SK-N-SH (cell line): ENCODE measurements at regions not wholly inside any gene's neighbourhood (a gene's known extent, or its start where the extent isn't known, plus 50 kb on each side); places are given as distances from the start of the nearest gene placed in this dataset.

Source experiments
- CTCF ChIA-PET: fragments of 300-600, 350-600 bp; formaldehyde crosslinking; extraction: SDS; loops from one replicate; lab custom pipeline; 2021; lab: Yijun Ruan, JAX
- POLR2A ChIA-PET: fragments of 350-600 bp; sonication (Branson Sonifier 250); formaldehyde crosslinking; extraction: SDS; loops from one replicate; lab custom pipeline; 2020; ENCODE audit warnings: antibody characterized with exemption, inconsistent platforms; lab: Yijun Ruan, JAX
- DNase-seq: peaks from one replicate; pipeline ENCODE4 v3.0.0; 2012
- H2AFZ ChIP-seq: fragments of 200-600 bp; sonication (generic); 2 replicates; pipeline ENCODE4 v1.8.1; 2016; ENCODE audit warnings: antibody characterized with exemption, mild to moderate bottlenecking, low read depth
- H3F3A ChIP-seq: fragments of 200-600 bp; sonication (generic); replicated peaks from 2 replicates; pipeline ENCODE3; 2016; ENCODE audit warnings: antibody characterized with exemption, mild to moderate bottlenecking; ENCODE audit not compliant: insufficient read depth
- H3K27ac ChIP-seq, 2 experiments: fragments of 200-500 bp in 1 of 2; fragments of 200-600 bp in 1 of 2; sonication (Bioruptor generic) in 1 of 2; sonication (generic), shearing (Covaris generic) in 1 of 2; 2 replicates each; pipeline versions ENCODE4 v1.5.1 to v1.6.1; 2014 to 2016; ENCODE audit warnings: low read depth in 2 of 2, inconsistent platforms in 1 of 2, low read length in 1 of 2, mild to moderate bottlenecking in 1 of 2, mixed read lengths in 1 of 2
- H3K27me3 ChIP-seq: fragments of 200-600 bp; sonication (generic), shearing (Covaris generic); 2 replicates; pipeline ENCODE4 v1.6.1; 2016; ENCODE audit warnings: mixed run types; ENCODE audit not compliant: insufficient read depth
- H3K36me3 ChIP-seq, 2 experiments: fragments of 200-500 bp in 1 of 2; fragments of 200-600 bp in 1 of 2; sonication (Bioruptor generic) in 1 of 2; sonication (generic) in 1 of 2; replicated peaks in 1 of 2; 2 replicates each; pipeline versions ENCODE3 to v1.5.1; 2014 to 2016; ENCODE audit warnings: low read length in 1 of 2, mild to moderate bottlenecking in 1 of 2; ENCODE audit not compliant: insufficient read depth in 2 of 2, control insufficient read depth in 1 of 2
- H3K4me1 ChIP-seq, 2 experiments: fragments of 200-500 bp in 1 of 2; fragments of 200-600 bp in 1 of 2; sonication (Bioruptor generic) in 1 of 2; sonication (generic), shearing (Covaris generic) in 1 of 2; 2 replicates each; pipeline versions ENCODE4 v1.5.1 to v1.6.1; 2014 to 2016; ENCODE audit warnings: low read depth in 1 of 2, low read length in 1 of 2, mixed run types in 1 of 2; ENCODE audit not compliant: insufficient read depth in 2 of 2, control insufficient read depth in 1 of 2
- H3K4me2 ChIP-seq: fragments of 200-600 bp; sonication (generic), shearing (Covaris generic); 2 replicates; pipeline ENCODE4 v1.6.1; 2017; ENCODE audit warnings: mixed run types
- H3K4me3 ChIP-seq, 2 experiments: fragments of 200-500 bp in 1 of 2; fragments of 200-600 bp in 1 of 2; sonication (Bioruptor generic) in 1 of 2; sonication (generic), shearing (Covaris generic) in 1 of 2; 2 replicates each; pipeline versions ENCODE4 v1.5.1 to v1.8.1; 2014 to 2016; ENCODE audit warnings: low read depth in 2 of 2, inconsistent platforms in 1 of 2, low read length in 1 of 2, mild to moderate bottlenecking in 1 of 2, mixed read lengths in 1 of 2, moderate library complexity in 1 of 2
- H3K79me2 ChIP-seq: fragments of 200-600 bp; sonication (generic); 2 replicates; pipeline ENCODE4 v1.8.1; 2017; ENCODE audit warnings: mild to moderate bottlenecking; ENCODE audit not compliant: insufficient read depth
- H3K9ac ChIP-seq: fragments of 200-600 bp; sonication (generic); 2 replicates; pipeline ENCODE4 v1.6.1; 2017; ENCODE audit warnings: mixed run types
- H3K9me2 ChIP-seq: fragments of 200-600 bp; sonication (generic); 2 replicates; pipeline ENCODE4 v1.6.1; 2017; ENCODE audit warnings: mixed run types
- H3K9me3 ChIP-seq: fragments of 200-600 bp; sonication (generic); 2 replicates; pipeline ENCODE4 v1.6.1; 2017; ENCODE audit warnings: mixed run types, mild to moderate bottlenecking, moderate library complexity
- H4K20me1 ChIP-seq: fragments of 200-600 bp; sonication (generic); 2 replicates; pipeline ENCODE4 v1.6.1; 2017; ENCODE audit warnings: mild to moderate bottlenecking, mixed run types; ENCODE audit not compliant: insufficient read depth
- CHD2 ChIP-seq: fragments of 150-350 bp; IDR thresholded peaks from 2 replicates; pipeline ENCODE4 v1.6.1; 2018; ENCODE audit warnings: low read length; ENCODE audit not compliant: partially characterized antibody
- EP300 ChIP-seq, 2 experiments: IDR thresholded peaks; 2 replicates each; pipeline versions ENCODE4 v1.4.0 to v1.6.1; 2012; ENCODE audit warnings: borderline replicate concordance in 1 of 2, low read depth in 1 of 2, low read length in 1 of 2
- EZH2phosphoT487 ChIP-seq: fragments of 200-600 bp; sonication (generic); IDR thresholded peaks from 2 replicates; pipeline ENCODE4 v1.6.1; 2017; ENCODE audit warnings: low read depth, mixed run types, mild to moderate bottlenecking, antibody characterized with exemption, moderate library complexity, borderline replicate concordance
- FOXJ3 ChIP-seq: sonication (generic); formaldehyde crosslinking; IDR thresholded peaks from 2 replicates; pipeline ENCODE4 v1.5.1; 2020; ENCODE audit warnings: mild to moderate bottlenecking, missing genetic modification reagents
- GATA2 ChIP-seq: sonication (generic); formaldehyde crosslinking; IDR thresholded peaks from 2 replicates; pipeline ENCODE4 v1.5.0; 2020; ENCODE audit warnings: mild to moderate bottlenecking, missing genetic modification reagents
- JUND ChIP-seq: IDR thresholded peaks from 2 replicates; pipeline ENCODE4 v1.4.0; 2012
- RFX5 ChIP-seq: IDR thresholded peaks from 2 replicates; pipeline ENCODE4 v1.6.1; 2012; ENCODE audit warnings: mild to moderate bottlenecking, improper control_type of control experiment, low read length
- TCF12 ChIP-seq: IDR thresholded peaks from 2 replicates; pipeline ENCODE4 v1.4.0; 2012
- WGBS: methylation state at CpG from one replicate; pipeline ENCODE4 v1.1.6; 2017; ENCODE audit warnings: low lambda C conversion rate; 5-methylcytosine and 5-hydroxymethylcytosine counted together
- TF ChIP-seq, protein P1 (sequence below): IDR thresholded peaks from 2 replicates; pipeline ENCODE4 v1.6.1; 2012; ENCODE audit warnings: mild to moderate bottlenecking, low read depth, low read length, moderate library complexity
- TF ChIP-seq, protein P2 (sequence below): fragments of 200-600 bp; sonication (generic); IDR thresholded peaks from 2 replicates; pipeline ENCODE4 v1.6.1; 2017; ENCODE audit warnings: antibody characterized with exemption, mild to moderate bottlenecking, moderate library complexity
- TF ChIP-seq, protein P3 (sequence below): IDR thresholded peaks from 2 replicates; pipeline ENCODE4 v1.4.0; 2012; ENCODE audit warnings: low read depth, borderline replicate concordance
- TF ChIP-seq, protein P4 (sequence below): IDR thresholded peaks from 2 replicates; pipeline ENCODE4; 2012

- Histone ChIP-seq H4K20me1 (no peaks in the 10 kb centered on the region), H2AFZ (no peak overlapping the region), H3F3A (no peaks in the 10 kb centered on the region), H3K9me3 (no peaks in the 10 kb centered on the region), H3K27ac (no peak overlapping the region), H3K79me2 (no peaks in the 10 kb centered on the region), H3K4me2 (no peak overlapping the region), H3K9ac (no peak overlapping the region), H3K4me3 (no peak overlapping the region), H3K4me1 (no peaks in the 10 kb centered on the region; a peak in 1 of 4 replicates), H3K27me3 (no peaks in the 10 kb centered on the region), H3K36me3 (no peaks in the 10 kb centered on the region), H3K9me2 (no peaks in the 10 kb centered on the region)
- POLR2A ChIA-PET = no interaction called here
- TF ChIP-seq CHD2 (no peak), TCF12 (no peak), RFX5 (no peak), EZH2phosphoT487 (no peak), EP300 (IDR thresholded peaks at IDR 0.05; ENCODE audit: borderline replicate concordance in 1 of 2, low read depth in 1 of 2, low read length in 1 of 2) (no peak), GATA2 (CRISPR knock-in tag) (no peak), FOXJ3 (CRISPR knock-in tag) (no peak), JUND (no peak)
- TF ChIP-seq, protein P1, sequence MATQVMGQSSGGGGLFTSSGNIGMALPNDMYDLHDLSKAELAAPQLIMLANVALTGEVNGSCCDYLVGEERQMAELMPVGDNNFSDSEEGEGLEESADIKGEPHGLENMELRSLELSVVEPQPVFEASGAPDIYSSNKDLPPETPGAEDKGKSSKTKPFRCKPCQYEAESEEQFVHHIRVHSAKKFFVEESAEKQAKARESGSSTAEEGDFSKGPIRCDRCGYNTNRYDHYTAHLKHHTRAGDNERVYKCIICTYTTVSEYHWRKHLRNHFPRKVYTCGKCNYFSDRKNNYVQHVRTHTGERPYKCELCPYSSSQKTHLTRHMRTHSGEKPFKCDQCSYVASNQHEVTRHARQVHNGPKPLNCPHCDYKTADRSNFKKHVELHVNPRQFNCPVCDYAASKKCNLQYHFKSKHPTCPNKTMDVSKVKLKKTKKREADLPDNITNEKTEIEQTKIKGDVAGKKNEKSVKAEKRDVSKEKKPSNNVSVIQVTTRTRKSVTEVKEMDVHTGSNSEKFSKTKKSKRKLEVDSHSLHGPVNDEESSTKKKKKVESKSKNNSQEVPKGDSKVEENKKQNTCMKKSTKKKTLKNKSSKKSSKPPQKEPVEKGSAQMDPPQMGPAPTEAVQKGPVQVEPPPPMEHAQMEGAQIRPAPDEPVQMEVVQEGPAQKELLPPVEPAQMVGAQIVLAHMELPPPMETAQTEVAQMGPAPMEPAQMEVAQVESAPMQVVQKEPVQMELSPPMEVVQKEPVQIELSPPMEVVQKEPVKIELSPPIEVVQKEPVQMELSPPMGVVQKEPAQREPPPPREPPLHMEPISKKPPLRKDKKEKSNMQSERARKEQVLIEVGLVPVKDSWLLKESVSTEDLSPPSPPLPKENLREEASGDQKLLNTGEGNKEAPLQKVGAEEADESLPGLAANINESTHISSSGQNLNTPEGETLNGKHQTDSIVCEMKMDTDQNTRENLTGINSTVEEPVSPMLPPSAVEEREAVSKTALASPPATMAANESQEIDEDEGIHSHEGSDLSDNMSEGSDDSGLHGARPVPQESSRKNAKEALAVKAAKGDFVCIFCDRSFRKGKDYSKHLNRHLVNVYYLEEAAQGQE = no peak
- TF ChIP-seq, protein P2, sequence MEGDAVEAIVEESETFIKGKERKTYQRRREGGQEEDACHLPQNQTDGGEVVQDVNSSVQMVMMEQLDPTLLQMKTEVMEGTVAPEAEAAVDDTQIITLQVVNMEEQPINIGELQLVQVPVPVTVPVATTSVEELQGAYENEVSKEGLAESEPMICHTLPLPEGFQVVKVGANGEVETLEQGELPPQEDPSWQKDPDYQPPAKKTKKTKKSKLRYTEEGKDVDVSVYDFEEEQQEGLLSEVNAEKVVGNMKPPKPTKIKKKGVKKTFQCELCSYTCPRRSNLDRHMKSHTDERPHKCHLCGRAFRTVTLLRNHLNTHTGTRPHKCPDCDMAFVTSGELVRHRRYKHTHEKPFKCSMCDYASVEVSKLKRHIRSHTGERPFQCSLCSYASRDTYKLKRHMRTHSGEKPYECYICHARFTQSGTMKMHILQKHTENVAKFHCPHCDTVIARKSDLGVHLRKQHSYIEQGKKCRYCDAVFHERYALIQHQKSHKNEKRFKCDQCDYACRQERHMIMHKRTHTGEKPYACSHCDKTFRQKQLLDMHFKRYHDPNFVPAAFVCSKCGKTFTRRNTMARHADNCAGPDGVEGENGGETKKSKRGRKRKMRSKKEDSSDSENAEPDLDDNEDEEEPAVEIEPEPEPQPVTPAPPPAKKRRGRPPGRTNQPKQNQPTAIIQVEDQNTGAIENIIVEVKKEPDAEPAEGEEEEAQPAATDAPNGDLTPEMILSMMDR = no peak
- TF ChIP-seq, protein P3, sequence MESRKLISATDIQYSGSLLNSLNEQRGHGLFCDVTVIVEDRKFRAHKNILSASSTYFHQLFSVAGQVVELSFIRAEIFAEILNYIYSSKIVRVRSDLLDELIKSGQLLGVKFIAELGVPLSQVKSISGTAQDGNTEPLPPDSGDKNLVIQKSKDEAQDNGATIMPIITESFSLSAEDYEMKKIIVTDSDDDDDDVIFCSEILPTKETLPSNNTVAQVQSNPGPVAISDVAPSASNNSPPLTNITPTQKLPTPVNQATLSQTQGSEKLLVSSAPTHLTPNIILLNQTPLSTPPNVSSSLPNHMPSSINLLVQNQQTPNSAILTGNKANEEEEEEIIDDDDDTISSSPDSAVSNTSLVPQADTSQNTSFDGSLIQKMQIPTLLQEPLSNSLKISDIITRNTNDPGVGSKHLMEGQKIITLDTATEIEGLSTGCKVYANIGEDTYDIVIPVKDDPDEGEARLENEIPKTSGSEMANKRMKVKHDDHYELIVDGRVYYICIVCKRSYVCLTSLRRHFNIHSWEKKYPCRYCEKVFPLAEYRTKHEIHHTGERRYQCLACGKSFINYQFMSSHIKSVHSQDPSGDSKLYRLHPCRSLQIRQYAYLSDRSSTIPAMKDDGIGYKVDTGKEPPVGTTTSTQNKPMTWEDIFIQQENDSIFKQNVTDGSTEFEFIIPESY = no peak
- TF ChIP-seq, protein P4, sequence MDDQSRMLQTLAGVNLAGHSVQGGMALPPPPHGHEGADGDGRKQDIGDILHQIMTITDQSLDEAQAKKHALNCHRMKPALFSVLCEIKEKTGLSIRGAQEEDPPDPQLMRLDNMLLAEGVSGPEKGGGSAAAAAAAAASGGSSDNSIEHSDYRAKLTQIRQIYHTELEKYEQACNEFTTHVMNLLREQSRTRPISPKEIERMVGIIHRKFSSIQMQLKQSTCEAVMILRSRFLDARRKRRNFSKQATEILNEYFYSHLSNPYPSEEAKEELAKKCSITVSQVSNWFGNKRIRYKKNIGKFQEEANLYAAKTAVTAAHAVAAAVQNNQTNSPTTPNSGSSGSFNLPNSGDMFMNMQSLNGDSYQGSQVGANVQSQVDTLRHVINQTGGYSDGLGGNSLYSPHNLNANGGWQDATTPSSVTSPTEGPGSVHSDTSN = no peak
- WGBS = 27% methylated on average over 10 of the region's 10 CpGs
- CTCF ChIA-PET = no interaction called here
- no peak for DNase-seq
Observed at GRCh38 chr4:189765301-189765700, 175.4 kb upstream of the FRG1 start.
